Gastroesophageal sphincter (tissue), 3 donors: ENCODE measurements at regions not wholly inside any gene's neighbourhood (a gene's known extent, or its start where the extent isn't known, plus 50 kb on each side); places are given as distances from the start of the nearest gene placed in this dataset.

ENCODE experiments used
- CTCF ChIP-seq, 4 experiments: fragments of 200-600 bp in 2 of 4; fragments of 450-650 bp in 2 of 4; sonication (generic) in 1 of 4; IDR thresholded peaks; one replicate each; pipeline ENCODE4 v1.5.1; 2017 to 2019; ENCODE audit warnings: antibody characterized with exemption in 4 of 4, mild to moderate bottlenecking in 2 of 4, moderate library complexity in 2 of 4
- POLR2AphosphoS5 ChIP-seq: sonication (generic); formaldehyde crosslinking; IDR thresholded peaks from one replicate; pipeline ENCODE4 v1.6.1; 2017; ENCODE audit warnings: antibody characterized with exemption

- TF ChIP-seq CTCF (IDR thresholded peaks at IDR 0.05): no peak
- TF ChIP-seq POLR2AphosphoS5: no peak
Observed at GRCh38 chr14:85359505-85359904, 170.4 kb upstream of the FLRT2 start.
